GM12878 (cell line): ENCODE measurements at regions not wholly inside any gene's neighbourhood (a gene's known extent, or its start where the extent isn't known, plus 50 kb on each side); places are given as distances from the start of the nearest gene placed in this dataset.

Source experiments
- ATAC-seq: fragments of 200-7000 bp; cut with Tn5 transposase; 3 replicates; pipeline ENCODE4 v1.9.1; 2020; ENCODE audit warnings: mild to moderate bottlenecking, moderate library complexity
- BruUV-seq: library from RNA; stranded (reverse); fragments of 400-500 nt; replicated peaks from 2 replicates; lab custom pipeline; 2021; lab: Mats Ljungman, UMichigan
- CTCF ChIA-PET: fragments of 300-600 bp; sonication (Branson Sonifier 250); formaldehyde crosslinking; extraction: SDS; loops from one replicate; lab custom pipeline; 2021; ENCODE audit warnings: inconsistent platforms; lab: Yijun Ruan, JAX
- POLR2A ChIA-PET: fragments of 350-600 bp; formaldehyde crosslinking; extraction: SDS; loops from one replicate; lab custom pipeline; 2021; ENCODE audit warnings: inconsistent platforms; lab: Charles Lee
- RAD21 ChIA-PET: fragments of 300-600 bp; sonication (Branson Sonifier 250); formaldehyde crosslinking; loops from one replicate; lab custom pipeline; 2023; ENCODE audit warnings: antibody characterized with exemption; ENCODE audit not compliant: unreplicated experiment; lab: Charles Lee
- SMC1A ChIA-PET: fragments of 300-600 bp; sonication (Branson Sonifier 250); formaldehyde crosslinking; loops from one replicate; lab custom pipeline; 2023; ENCODE audit not compliant: unreplicated experiment, uncharacterized antibody; lab: Charles Lee
- DNase-seq: peaks from one replicate; pipeline ENCODE4 v3.0.0-alpha.2; 2011; ENCODE audit warnings: low read depth, low spot score
- FAIRE-seq: peaks from 3 replicates; lab custom pipeline; 2011; peaks lifted over from hg19 to GRCh38; lab: Jason Lieb, UNC
- H2AFZ ChIP-seq: 2 replicates; pipeline ENCODE4 v1.6.0; 2011; ENCODE audit warnings: low read depth, low read length, control low read depth; ENCODE audit not compliant: control insufficient read depth
- H3K27ac ChIP-seq: 2 replicates; pipeline ENCODE4 v1.5.1; 2011; ENCODE audit warnings: control low read depth; ENCODE audit not compliant: control insufficient read depth, insufficient read depth
- H3K27me3 ChIP-seq, 2 experiments: replicated peaks in 1 of 2; 2 replicates each; pipeline versions ENCODE4 v1.6.0 to v1.6.1; 2011; ENCODE audit warnings: low read length in 1 of 2; ENCODE audit not compliant: control insufficient read depth in 2 of 2, insufficient read depth in 2 of 2
- H3K36me3 ChIP-seq, 2 experiments: 2 replicates each; pipeline ENCODE4 v1.5.1; 2011; ENCODE audit warnings: low read length in 1 of 2; ENCODE audit not compliant: control insufficient read depth in 2 of 2, insufficient read depth in 2 of 2
- H3K4me1 ChIP-seq: 2 replicates; pipeline ENCODE4 v1.6.1; 2011; ENCODE audit warnings: mild to moderate bottlenecking, low read length, moderate library complexity, mixed read lengths; ENCODE audit not compliant: control insufficient read depth, insufficient read depth
- H3K4me2 ChIP-seq: 2 replicates; pipeline ENCODE4 v1.6.0; 2011; ENCODE audit warnings: control low read depth; ENCODE audit not compliant: control insufficient read depth, insufficient read depth
- H3K4me3 ChIP-seq: fragments of 200-600 bp; sonication (generic); 2 replicates; pipeline ENCODE4 v1.5.1; 2016
- H3K79me2 ChIP-seq: 2 replicates; pipeline ENCODE4 v1.6.0; 2011; ENCODE audit warnings: low read length; ENCODE audit not compliant: control insufficient read depth, insufficient read depth
- H3K9ac ChIP-seq: 2 replicates; pipeline ENCODE4 v1.8.0; 2011; ENCODE audit warnings: low read length, control low read depth, mixed read lengths; ENCODE audit not compliant: control insufficient read depth, insufficient read depth
- H3K9me3 ChIP-seq: replicated peaks from 3 replicates; pipeline ENCODE4 v1.5.1; 2011; ENCODE audit warnings: mild to moderate bottlenecking, low read length; ENCODE audit not compliant: control insufficient read depth, insufficient read depth
- H4K20me1 ChIP-seq: 2 replicates; pipeline ENCODE4 v1.6.0; 2011; ENCODE audit not compliant: control insufficient read depth, insufficient read depth
- E4F1 ChIP-seq: fragments of 450-650 bp; IDR thresholded peaks from 2 replicates; pipeline ENCODE4 v1.6.1; 2018; ENCODE audit warnings: borderline replicate concordance, mild to moderate bottlenecking; ENCODE audit not compliant: partially characterized antibody
- HDAC6 ChIP-seq: fragments of 200-600 bp; sonication (generic); IDR thresholded peaks from one replicate; pipeline ENCODE4 v1.8.0; 2017; ENCODE audit warnings: antibody characterized with exemption; ENCODE audit not compliant: unreplicated experiment
- IRF4 ChIP-seq: IDR thresholded peaks from 2 replicates; pipeline ENCODE4 v1.6.1; 2011; ENCODE audit warnings: low read depth, low read length
- MEF2B ChIP-seq: fragments of 450-650 bp; IDR thresholded peaks from 2 replicates; pipeline ENCODE4 v1.6.1; 2018; ENCODE audit warnings: mild to moderate bottlenecking, moderate library complexity; ENCODE audit not compliant: partially characterized antibody, poor library complexity, severe bottlenecking
- SIN3A ChIP-seq: IDR thresholded peaks from 2 replicates; pipeline ENCODE4 v1.6.1; 2012; ENCODE audit warnings: low read depth, low read length, improper control_type of control experiment
- SMC3 ChIP-seq: IDR thresholded peaks from 2 replicates; pipeline ENCODE4 v1.6.1; 2011; ENCODE audit warnings: low read length, improper control_type of control experiment, borderline replicate concordance
- ZNF217 ChIP-seq: fragments of 450-650 bp; IDR thresholded peaks from 2 replicates; pipeline ENCODE4 v1.6.1; 2017; ENCODE audit warnings: antibody characterized with exemption, mild to moderate bottlenecking
- WGBS: methylation state at CpG from one replicate; pipeline ENCODE4 v1.1.6; 2016; ENCODE audit warnings: low lambda C conversion rate; ENCODE audit not compliant: insufficient replicate concordance, insufficient coverage; ENCODE audit errors: missing lambda C conversion rate; 5-methylcytosine and 5-hydroxymethylcytosine counted together
- in situ Hi-C: fragments of 300-500 bp; cut with MboI; formaldehyde crosslinking; loops from 9 replicates; pipeline ENCODE4 v1.14.3; 2018; ENCODE audit warnings: mixed read lengths
- intact Hi-C: fragments of 100-400 bp; cut with micrococcal nuclease; formaldehyde crosslinking; loops from one replicate; pipeline ENCODE4 v1.14.2; 2022; ENCODE audit not compliant: unreplicated experiment

DNA sequence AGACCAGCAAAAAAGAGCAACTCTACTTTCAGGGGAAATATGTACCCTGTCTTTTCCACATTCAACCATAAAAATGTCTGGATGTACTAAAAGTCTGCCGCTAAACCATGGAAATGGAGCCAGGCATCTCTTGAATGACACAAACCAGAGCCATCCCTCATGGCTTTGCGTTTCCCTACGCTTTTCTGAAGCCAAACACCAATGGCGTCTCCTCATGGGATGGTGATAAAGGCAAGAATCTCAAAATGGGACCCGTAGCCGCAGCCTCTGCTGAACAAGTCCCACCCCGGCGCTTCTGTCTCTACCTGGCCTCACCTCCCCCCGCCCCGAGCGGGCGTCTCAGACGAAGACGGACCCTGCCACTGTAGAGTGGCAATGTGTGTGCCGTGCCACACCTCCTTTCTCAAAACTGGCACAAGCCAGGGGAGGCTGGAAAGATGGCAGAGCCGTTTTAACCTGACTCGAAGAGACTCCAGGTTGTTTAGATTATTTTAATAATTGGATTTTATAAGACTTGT is 80.3 kb upstream of the AFDN start:
- intact Hi-C loops (no loop called here), in situ Hi-C loops (no loop called here)
- no peak for DNase-seq
- POLR2A ChIA-PET: no interaction called here
- CTCF ChIA-PET: no interaction called here
- FAIRE-seq: no peak
- TF ChIP-seq HDAC6 (no peak), SIN3A (no peak), E4F1 (no peak), SMC3 (no peak), IRF4 (no peak), ZNF217 (no peak), MEF2B (no peak)
- SMC1A ChIA-PET: no interaction called here
- no peak overlapping the region for H3K4me2 ChIP-seq
- no peaks in the 10 kb centered on the region for H3K36me3 ChIP-seq
- no peaks in the 10 kb centered on the region for H4K20me1 ChIP-seq
- RAD21 ChIA-PET: no interaction called here
- ATAC-seq: no peak
- BruUV-seq: no TSS peak
- no peak overlapping the region for H3K27ac ChIP-seq
- H3K4me3 ChIP-seq: no peak overlapping the region
- peaks cover 0 to 1% of the 10 kb centered on the region in 2 experiments; a peak in 2 of 4 replicates for H3K27me3 ChIP-seq
- no peak overlapping the region for H2AFZ ChIP-seq
- H3K9me3 ChIP-seq: no peaks in the 10 kb centered on the region
- H3K4me1 ChIP-seq: no peaks in the 10 kb centered on the region
- H3K79me2 ChIP-seq: no peaks in the 10 kb centered on the region
- 42% methylated on average over 17 of the region's 17 CpGs for WGBS
- no peak overlapping the region for H3K9ac ChIP-seq
